Stimulated activated CD4-positive, alpha-beta T cell treated with anti-CD3 and anti-CD28 coated beads, TNF-alpha, amount 100 ng/mL, for 1 hour (primary cell): ENCODE measurements at regions not wholly inside any gene's neighbourhood (a gene's known extent, or its start where the extent isn't known, plus 50 kb on each side); places are given as distances from the start of the nearest gene placed in this dataset.

Experiments used
- DNase-seq, 3 donors: peaks; one replicate each; pipeline ENCODE4 v3.0.0-alpha.2; 2020; ENCODE audit warnings: low read depth in 3 of 3, low spot score in 1 of 3

GRCh38 chr9:91156451-91157234, 205.1 kb downstream of the AUH start:
- no peak for DNase-seq

- DNase-seq: no peak
These were observed 203.8 kb downstream of the AUH start for GRCh38 chr9:91157883-91158282.

GRCh38 chr9:91158286-91158685, 203.4 kb downstream of the AUH start:
- DNase-seq: no peak

- DNase-seq: no peak
These were observed 202.8 kb downstream of the AUH start for GRCh38 chr9:91158946-91159345.

GRCh38 chr9:91159664-91160121, 202.0 kb downstream of the AUH start:
- no peak for DNase-seq

- DNase-seq: no peak
These were observed 201.5 kb downstream of the AUH start for GRCh38 chr9:91160181-91160580.

GRCh38 chr9:91160599-91161464, 200.9 kb downstream of the AUH start:
- no peak for DNase-seq

- DNase-seq: no peak
These were observed 200.0 kb downstream of the AUH start for GRCh38 chr9:91161465-91162300.

GRCh38 chr9:91162311-91162710, 199.4 kb downstream of the AUH start:
- DNase-seq: no peak

- no peak for DNase-seq
These were observed 198.8 kb downstream of the AUH start for GRCh38 chr9:91162784-91163443.

GRCh38 chr9:91163444-91163772, 198.3 kb downstream of the AUH start:
- no peak for DNase-seq

- DNase-seq: no peak
These were observed 197.8 kb downstream of the AUH start for GRCh38 chr9:91163773-91164471.
